Activated T-helper 1 cell treated with anti-CD3 and anti-CD28 coated beads, Interleukin-12 subunit alpha, Interleukin-12 subunit beta, Interleukin-2, Interleukin-4 antibody, amounts not matched to agents 30 ng/mL and 10 ng/mL and 1 ng/mL, durations not matched to agents 14 hours and 24 hours and 36 hours (primary cell): ENCODE measurements at regions not wholly inside any gene's neighbourhood (a gene's known extent, or its start where the extent isn't known, plus 50 kb on each side); places are given as distances from the start of the nearest gene placed in this dataset.

Experiments
- DNase-seq: peaks from one replicate; pipeline ENCODE4 v3.0.0; 2021; ENCODE audit warnings: low spot score
- H3K27ac Mint-ChIP-seq: one replicate; pipeline ENCODE4 v1.8.0; 2021; ENCODE audit warnings: mild to moderate bottlenecking, mixed read lengths
- H3K27me3 Mint-ChIP-seq: one replicate; pipeline ENCODE4 v1.8.0; 2022; ENCODE audit warnings: mild to moderate bottlenecking, moderate library complexity, mixed read lengths; ENCODE audit not compliant: insufficient read depth
- H3K36me3 Mint-ChIP-seq: one replicate; pipeline ENCODE4 v1.8.0; 2021; ENCODE audit warnings: low read depth, mixed read lengths
- H3K4me1 Mint-ChIP-seq: one replicate; pipeline ENCODE4 v1.8.0; 2021; ENCODE audit warnings: low read depth, mixed read lengths
- H3K4me3 Mint-ChIP-seq: one replicate; pipeline ENCODE4 v1.8.0; 2021; ENCODE audit warnings: mild to moderate bottlenecking, moderate library complexity, mixed read lengths
- H3K9me3 Mint-ChIP-seq: one replicate; pipeline ENCODE4 v1.8.0; 2021; ENCODE audit warnings: mixed read lengths
- intact Hi-C: fragments of 100-400 bp; cut with micrococcal nuclease; formaldehyde crosslinking; loops from one replicate; pipeline ENCODE4 v1.15.1; 2024

- Mint-ChIP-seq H3K36me3 (no peaks in the 10 kb centered on the region), H3K9me3 (no peaks in the 10 kb centered on the region), H3K27me3 (peaks cover 4% of the 10 kb centered on the region), H3K27ac (no peak overlapping the region), H3K4me3 (no peak overlapping the region), H3K4me1 (no peaks in the 10 kb centered on the region)
- intact Hi-C loops = no loop called here
- DNase-seq = no peak
Measured at GRCh38 chr13:33340631-33341030, 55.1 kb upstream of the STARD13 start.

GRCh38 chr13:33341861-33342452 lies 56.4 kb upstream of the STARD13 start:
- no peaks in the 10 kb centered on the region for H3K4me1 Mint-ChIP-seq
- H3K9me3 Mint-ChIP-seq = no peaks in the 10 kb centered on the region
- intact Hi-C loops = no loop called here

GRCh38 chr13:33345842-33346241 lies 60.3 kb upstream of the STARD13 start:
- Mint-ChIP-seq H3K27ac (no peak overlapping the region), H3K36me3 (no peaks in the 10 kb centered on the region), H3K9me3 (no peaks in the 10 kb centered on the region), H3K27me3 (peaks cover 17% of the 10 kb centered on the region), H3K4me1 (no peaks in the 10 kb centered on the region), H3K4me3 (no peak overlapping the region)
- no peak for DNase-seq
- intact Hi-C loops = no loop called here

More at GRCh38 chr13:33341861-33342452, 56.4 kb upstream of the STARD13 start:
- no peak overlapping the region for H3K4me3 Mint-ChIP-seq
- peaks cover 4% of the 10 kb centered on the region for H3K27me3 Mint-ChIP-seq
- no peaks in the 10 kb centered on the region for H3K36me3 Mint-ChIP-seq
- no peak for DNase-seq
- no peak overlapping the region for H3K27ac Mint-ChIP-seq

- Mint-ChIP-seq H3K36me3 (no peaks in the 10 kb centered on the region), H3K9me3 (no peaks in the 10 kb centered on the region), H3K4me3 (no peak overlapping the region), H3K27me3 (peaks cover 31% of the 10 kb centered on the region), H3K4me1 (no peaks in the 10 kb centered on the region), H3K27ac (no peak overlapping the region)
- no peak for DNase-seq
- intact Hi-C loops = no loop called here
Measured at GRCh38 chr13:33347861-33348260, 62.3 kb upstream of the STARD13 start.

- Mint-ChIP-seq H3K27me3 (peaks cover 36% of the 10 kb centered on the region), H3K36me3 (no peaks in the 10 kb centered on the region), H3K27ac (no peak overlapping the region), H3K4me1 (no peaks in the 10 kb centered on the region), H3K9me3 (no peaks in the 10 kb centered on the region), H3K4me3 (no peak overlapping the region)
- intact Hi-C loops = no loop called here
- no peak for DNase-seq
Measured at GRCh38 chr13:33348366-33348765, 62.8 kb upstream of the STARD13 start.

GRCh38 chr13:33349288-33349985 lies 63.9 kb upstream of the STARD13 start:
- Mint-ChIP-seq H3K4me1 (no peaks in the 10 kb centered on the region), H3K36me3 (no peaks in the 10 kb centered on the region), H3K9me3 (no peaks in the 10 kb centered on the region), H3K27ac (no peak overlapping the region), H3K4me3 (no peak overlapping the region), H3K27me3 (peaks cover 43% of the 10 kb centered on the region)
- no peak for DNase-seq
- intact Hi-C loops = no loop called here

GRCh38 chr13:33349986-33350826 lies 64.7 kb upstream of the STARD13 start:
- Mint-ChIP-seq H3K4me3 (no peak overlapping the region), H3K4me1 (no peaks in the 10 kb centered on the region), H3K27ac (no peak overlapping the region), H3K36me3 (no peaks in the 10 kb centered on the region), H3K27me3 (peaks cover 45% of the 10 kb centered on the region), H3K9me3 (no peaks in the 10 kb centered on the region)
- DNase-seq = no peak
- intact Hi-C loops = no loop called here

- no peak for DNase-seq
- no peak overlapping the region for H3K4me3 Mint-ChIP-seq
Measured at GRCh38 chr13:33351319-33351718, 65.8 kb upstream of the STARD13 start.

GRCh38 chr13:33352041-33352440 lies 66.5 kb upstream of the STARD13 start:
- no peak overlapping the region for H3K4me3 Mint-ChIP-seq
- no peak overlapping the region for H3K27ac Mint-ChIP-seq
- DNase-seq = no peak
- no peaks in the 10 kb centered on the region for H3K9me3 Mint-ChIP-seq
- no peaks in the 10 kb centered on the region for H3K4me1 Mint-ChIP-seq
- no peaks in the 10 kb centered on the region for H3K36me3 Mint-ChIP-seq
- H3K27me3 Mint-ChIP-seq = peaks cover 48% of the 10 kb centered on the region
- intact Hi-C loops = no loop called here

More at GRCh38 chr13:33351319-33351718, 65.8 kb upstream of the STARD13 start:
- Mint-ChIP-seq H3K9me3 (no peaks in the 10 kb centered on the region), H3K4me1 (no peaks in the 10 kb centered on the region), H3K27ac (no peak overlapping the region), H3K27me3 (peaks cover 48% of the 10 kb centered on the region), H3K36me3 (no peaks in the 10 kb centered on the region)
- intact Hi-C loops = no loop called here

GRCh38 chr13:33352526-33352925 lies 67.0 kb upstream of the STARD13 start:
- no peak for DNase-seq
- Mint-ChIP-seq H3K4me3 (no peak overlapping the region), H3K36me3 (no peaks in the 10 kb centered on the region), H3K27me3 (peaks cover 46% of the 10 kb centered on the region), H3K9me3 (no peaks in the 10 kb centered on the region), H3K4me1 (no peaks in the 10 kb centered on the region), H3K27ac (no peak overlapping the region)
- intact Hi-C loops = no loop called here

- intact Hi-C loops = no loop called here
- Mint-ChIP-seq H3K27me3 (peaks cover 44% of the 10 kb centered on the region), H3K36me3 (no peaks in the 10 kb centered on the region), H3K9me3 (no peaks in the 10 kb centered on the region), H3K27ac (no peak overlapping the region), H3K4me3 (no peak overlapping the region), H3K4me1 (no peaks in the 10 kb centered on the region)
- DNase-seq = no peak
Measured at GRCh38 chr13:33353210-33353609, 67.7 kb upstream of the STARD13 start.

GRCh38 chr13:33353646-33354045 lies 68.1 kb upstream of the STARD13 start:
- Mint-ChIP-seq H3K36me3 (no peaks in the 10 kb centered on the region), H3K9me3 (no peaks in the 10 kb centered on the region), H3K27ac (no peak overlapping the region), H3K4me1 (no peaks in the 10 kb centered on the region), H3K4me3 (no peak overlapping the region), H3K27me3 (peaks cover 40% of the 10 kb centered on the region)
- no peak for DNase-seq
- intact Hi-C loops = no loop called here

GRCh38 chr13:33355201-33355895 lies 69.8 kb upstream of the STARD13 start:
- Mint-ChIP-seq H3K4me3 (no peak overlapping the region), H3K27me3 (peaks cover 35% of the 10 kb centered on the region), H3K4me1 (no peaks in the 10 kb centered on the region), H3K36me3 (no peaks in the 10 kb centered on the region), H3K9me3 (no peaks in the 10 kb centered on the region), H3K27ac (no peak overlapping the region)
- no peak for DNase-seq
- intact Hi-C loops = no loop called here
